ENCODE measurements at regions not wholly inside any gene's neighbourhood (a gene's known extent, or its start where the extent isn't known, plus 50 kb on each side); places are given as distances from the start of the nearest gene placed in this dataset.

GRCh38 chr13:50358231-50359040, 343.2 kb downstream of the KCNRG start:
- TF ChIP-seq CTCF (IDR thresholded peaks at IDR 0.05) (no peak), POLR2A (IDR thresholded peaks at IDR 0.05) (no peak), POLR2AphosphoS5 (IDR thresholded peaks at IDR 0.05) (no peak)

Data from prostate gland (tissue), 2 donors.